ENCODE measurements at regions not wholly inside any gene's neighbourhood (a gene's known extent, or its start where the extent isn't known, plus 50 kb on each side); places are given as distances from the start of the nearest gene placed in this dataset.

GRCh38 chr9:29209748-29210291 is 1636.5 kb upstream of the C9orf72 start:
- Histone ChIP-seq H3K4me3 (no peak overlapping the region), H3K27me3 (peaks cover 5% of the 10 kb centered on the region), H3K27ac (no peak overlapping the region), H3K36me3 (no peaks in the 10 kb centered on the region), H3K9me3 (no peaks in the 10 kb centered on the region), H3K4me1 (no peaks in the 10 kb centered on the region)
- intact Hi-C loops (cut with DNase I) = no loop called here
- no peak for DNase-seq (ENCODE audit: low spot score in 2 of 2)
- TF ChIP-seq CTCF (IDR thresholded peaks at IDR 0.05) = no peak

GRCh38 chr9:29211003-29211579 is 1637.8 kb upstream of the C9orf72 start:
- H3K27me3 ChIP-seq = peaks cover 5% of the 10 kb centered on the region
- intact Hi-C loops (cut with DNase I) = no loop called here

DNA sequence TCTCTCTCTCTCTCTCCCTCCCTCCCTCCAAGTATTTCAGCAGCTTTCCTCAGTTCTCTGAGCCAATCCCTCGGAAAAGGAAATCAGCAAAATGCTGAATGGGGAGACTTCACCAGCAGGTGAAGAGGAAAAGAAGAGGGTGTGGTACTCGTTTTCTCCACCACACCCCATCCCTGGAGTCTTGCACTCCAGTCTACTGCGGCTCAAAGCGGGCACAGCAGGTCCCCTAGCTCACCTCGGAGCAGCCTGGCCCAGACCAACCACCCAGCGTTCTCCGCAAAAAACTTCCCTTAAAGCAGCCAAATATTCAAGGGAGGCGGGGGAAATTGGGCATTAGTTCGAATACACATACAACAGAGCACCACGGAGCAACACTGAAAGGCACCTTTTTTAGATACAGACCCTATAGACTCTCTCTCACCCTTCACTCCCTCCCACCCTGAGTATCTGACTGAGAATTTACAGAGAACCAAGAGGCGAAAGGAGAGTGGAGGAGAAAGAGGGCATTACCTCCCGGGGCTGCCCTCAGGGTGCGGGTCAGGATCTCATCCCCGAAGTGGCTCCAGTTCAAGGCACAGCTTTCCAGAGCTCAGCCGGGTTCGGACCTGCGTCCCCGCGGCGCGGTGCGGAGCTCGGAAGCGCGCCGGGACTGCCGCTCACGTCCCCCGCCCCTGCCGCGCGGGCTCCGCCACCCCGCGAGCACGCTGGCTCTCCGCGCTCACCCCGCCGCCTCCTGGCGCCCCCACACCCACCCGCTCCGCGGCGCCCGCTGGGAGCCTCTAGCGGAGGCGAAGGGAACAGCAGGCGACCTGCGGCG is 1638.5 kb upstream of the C9orf72 start:
- no peak for DNase-seq (ENCODE audit: low spot score in 2 of 2)
- H3K27me3 ChIP-seq = peaks cover 5% of the 10 kb centered on the region
- no peak overlapping the region for H3K27ac ChIP-seq
- no peaks in the 10 kb centered on the region for H3K4me1 ChIP-seq
- H3K9me3 ChIP-seq = no peaks in the 10 kb centered on the region
- no peak for TF ChIP-seq CTCF (IDR thresholded peaks at IDR 0.05)
- H3K36me3 ChIP-seq = no peaks in the 10 kb centered on the region
- peak overlapping the region; percentile 48 to 50 for H3K4me3 ChIP-seq
- intact Hi-C loops (cut with DNase I) = no loop called here

More at GRCh38 chr9:29211003-29211579, 1637.8 kb upstream of the C9orf72 start:
- DNase-seq (ENCODE audit: low spot score in 2 of 2) = no peak
- Histone ChIP-seq H3K36me3 (no peaks in the 10 kb centered on the region), H3K4me1 (no peaks in the 10 kb centered on the region), H3K4me3 (no peak overlapping the region), H3K9me3 (no peaks in the 10 kb centered on the region), H3K27ac (no peak overlapping the region)
- TF ChIP-seq CTCF (IDR thresholded peaks at IDR 0.05) = no peak

DNA sequence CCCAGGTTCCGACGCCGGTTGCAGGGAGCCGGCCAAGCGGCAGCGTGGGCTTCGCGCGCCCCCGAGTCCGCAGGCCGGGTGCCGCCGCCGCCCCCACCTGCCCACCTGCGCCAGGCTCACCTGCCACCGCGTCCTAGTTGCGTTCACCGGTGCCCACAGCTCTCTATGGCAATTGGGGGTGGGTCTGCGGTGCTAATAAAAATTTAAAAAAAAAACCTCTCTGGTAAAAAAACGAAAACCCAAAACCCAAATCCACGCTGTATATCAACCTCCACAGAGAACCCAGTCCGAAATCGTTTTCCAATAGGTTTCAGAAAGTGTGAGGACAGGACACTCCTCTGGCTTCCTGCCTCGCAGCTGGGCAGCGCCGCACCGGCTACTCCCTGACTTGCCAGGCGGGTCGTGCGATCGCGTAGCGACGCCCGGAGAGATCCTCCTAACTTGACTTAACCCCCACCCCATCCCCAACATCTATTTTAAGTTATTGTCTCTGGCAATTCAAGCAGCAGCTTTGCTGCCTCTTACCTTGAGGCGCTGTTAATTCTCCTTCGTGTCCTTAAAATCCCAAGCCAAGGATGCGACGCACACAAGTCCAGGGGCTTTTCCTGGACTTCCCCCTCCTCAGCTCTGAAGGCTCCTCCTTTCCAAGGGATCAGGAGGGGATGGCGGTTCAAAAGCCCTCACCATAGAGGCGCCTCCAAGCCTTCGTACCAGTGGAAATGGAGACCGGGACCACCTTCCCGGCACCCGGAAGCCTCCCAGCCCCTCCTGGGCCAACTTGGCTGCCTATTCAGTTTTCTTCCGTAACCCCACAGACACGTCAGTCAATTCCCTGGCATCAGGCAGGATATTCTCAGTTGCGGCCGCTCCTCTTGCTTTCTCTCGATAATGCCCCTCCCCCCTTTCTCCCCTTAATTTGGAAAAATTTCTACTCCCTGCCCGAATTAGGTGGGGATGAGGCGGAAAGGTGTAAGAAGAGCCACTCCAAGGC is 1639.4 kb upstream of the C9orf72 start:
- Histone ChIP-seq H3K27me3 (peaks cover 5% of the 10 kb centered on the region), H3K4me1 (no peaks in the 10 kb centered on the region), H3K4me3 (peak overlapping the region; percentile 48 to 50), H3K36me3 (no peaks in the 10 kb centered on the region), H3K9me3 (no peaks in the 10 kb centered on the region), H3K27ac (no peak overlapping the region)
- intact Hi-C loops (cut with DNase I) = no loop called here
- TF ChIP-seq CTCF (IDR thresholded peaks at IDR 0.05) = no peak
- DNase-seq (ENCODE audit: low spot score in 2 of 2) = no peak

- Histone ChIP-seq H3K4me1 (no peaks in the 10 kb centered on the region), H3K4me3 (peak within 1 kb of the TSS; percentile 48 to 50), H3K36me3 (no peaks in the 10 kb centered on the region), H3K27ac (no peak within 1 kb of the TSS), H3K9me3 (no peaks in the 10 kb centered on the region), H3K27me3 (peaks cover 5% of the 10 kb centered on the region)
- no peak for DNase-seq (ENCODE audit: low spot score in 2 of 2)
- intact Hi-C loops (cut with DNase I) = no loop called here
- TF ChIP-seq CTCF (IDR thresholded peaks at IDR 0.05) = no peak
Measured at GRCh38 chr9:29213417-29214153, 1640.3 kb upstream of the C9orf72 start, which contains the start of gene LINGO2. LINGO2 (minus strand) TSS chr9:29213601.

All from ascending aorta (tissue), 2 donors.